WTC11 (cell line): ENCODE measurements at regions not wholly inside any gene's neighbourhood (a gene's known extent, or its start where the extent isn't known, plus 50 kb on each side); places are given as distances from the start of the nearest gene placed in this dataset.

Source experiments
- ATAC-seq: fragments of 200-7000 bp; cut with Tn5 transposase; 2 replicates; pipeline ENCODE4 v1.10.0; 2021; ENCODE audit warnings: mild to moderate bottlenecking, moderate library complexity
- CTCF ChIA-PET: fragments of 300-600 bp; sonication (Branson Sonifier 250); formaldehyde crosslinking; loops from one replicate; lab custom pipeline; 2021; ENCODE audit warnings: antibody characterized with exemption; lab: Charles Lee
- POLR2A ChIA-PET: fragments of 350-600 bp; sonication (Branson Sonifier 250); formaldehyde crosslinking; loops from one replicate; lab custom pipeline; 2021; ENCODE audit warnings: antibody characterized with exemption; lab: Charles Lee
- DNase-seq: peaks from one replicate; pipeline ENCODE4 v3.0.0; 2021; ENCODE audit warnings: low spot score
- H3K27ac Mint-ChIP-seq: 2 replicates; pipeline ENCODE4 v1.8.0; 2021; ENCODE audit warnings: mixed read lengths
- H3K27me3 Mint-ChIP-seq: 2 replicates; pipeline ENCODE4 v1.8.0; 2021; ENCODE audit warnings: low read depth, mild to moderate bottlenecking, moderate library complexity, mixed read lengths
- H3K36me3 Mint-ChIP-seq: 2 replicates; pipeline ENCODE4 v1.8.0; 2021; ENCODE audit warnings: mixed read lengths
- H3K4me1 Mint-ChIP-seq: 2 replicates; pipeline ENCODE4 v1.8.0; 2022; ENCODE audit warnings: mixed read lengths
- H3K4me3 Mint-ChIP-seq: 2 replicates; pipeline ENCODE4 v1.8.0; 2021; ENCODE audit warnings: mild to moderate bottlenecking, moderate library complexity, mixed read lengths
- H3K9me3 Mint-ChIP-seq: 2 replicates; pipeline ENCODE4 v1.8.0; 2021; ENCODE audit warnings: mixed read lengths
- CREB1 ChIP-seq: sonication (generic); formaldehyde crosslinking; IDR thresholded peaks from 2 replicates; pipeline ENCODE4 v1.8.0; 2023; ENCODE audit warnings: mild to moderate bottlenecking, missing genetic modification reagents
- FOXK1 ChIP-seq: sonication (generic); formaldehyde crosslinking; IDR thresholded peaks from 2 replicates; pipeline ENCODE4 v1.8.0; 2022; ENCODE audit warnings: mild to moderate bottlenecking, moderate library complexity, missing genetic modification reagents
- FOXP1 ChIP-seq: sonication (generic); formaldehyde crosslinking; IDR thresholded peaks from 2 replicates; pipeline ENCODE4 v1.8.0; 2022; ENCODE audit warnings: missing genetic modification reagents, mild to moderate bottlenecking, moderate library complexity, borderline replicate concordance
- GTF2I ChIP-seq: fragments of 250-450 bp; sonication (Bioruptor Pico); conservative IDR thresholded peaks from 2 replicates; pipeline ENCODE4 v1.4.0; 2021; ENCODE audit warnings: mild to moderate bottlenecking
- HMGA2 ChIP-seq: fragments of 250-450 bp; sonication (Bioruptor Pico); IDR thresholded peaks from 2 replicates; pipeline ENCODE4 v1.4.0; 2021; ENCODE audit warnings: mild to moderate bottlenecking, moderate library complexity
- JAZF1 ChIP-seq: fragments of 250-450 bp; sonication (Bioruptor Pico); IDR thresholded peaks from 2 replicates; pipeline ENCODE4 v1.9.0; 2021; ENCODE audit warnings: moderate library complexity, mild to moderate bottlenecking, inconsistent platforms
- MYBL2 ChIP-seq: sonication (generic); formaldehyde crosslinking; IDR thresholded peaks from 2 replicates; pipeline ENCODE4 v1.8.1; 2023; ENCODE audit warnings: mild to moderate bottlenecking, moderate library complexity, missing genetic modification reagents
- NR2C2 ChIP-seq: sonication (generic); formaldehyde crosslinking; IDR thresholded peaks from 2 replicates; pipeline ENCODE4 v1.8.0; 2022; ENCODE audit warnings: mild to moderate bottlenecking, missing genetic modification reagents
- PREB ChIP-seq: sonication (generic); formaldehyde crosslinking; IDR thresholded peaks from 2 replicates; pipeline ENCODE4 v1.8.1; 2022; ENCODE audit warnings: mild to moderate bottlenecking, missing genetic modification reagents, moderate library complexity, borderline replicate concordance
- RORB ChIP-seq: fragments of 250-450 bp; sonication (Bioruptor Pico); IDR thresholded peaks from 2 replicates; pipeline ENCODE4 v1.9.0; 2021; ENCODE audit warnings: mild to moderate bottlenecking
- SP1 ChIP-seq: sonication (generic); formaldehyde crosslinking; conservative IDR thresholded peaks from 2 replicates; pipeline ENCODE4 v1.8.1; 2022; ENCODE audit warnings: missing genetic modification reagents
- TEAD4 ChIP-seq: sonication (generic); formaldehyde crosslinking; IDR thresholded peaks from 2 replicates; pipeline ENCODE4 v1.8.0; 2022; ENCODE audit warnings: mild to moderate bottlenecking, missing genetic modification reagents
- TP53 ChIP-seq: sonication (generic); formaldehyde crosslinking; IDR thresholded peaks from 2 replicates; pipeline ENCODE4 v1.8.1; 2023; ENCODE audit warnings: mild to moderate bottlenecking, missing genetic modification reagents
- ZNF423 ChIP-seq: fragments of 250-450 bp; sonication (Bioruptor Pico); IDR thresholded peaks from 2 replicates; pipeline ENCODE4 v2.1.2; 2022; ENCODE audit warnings: mild to moderate bottlenecking, moderate library complexity
- ZNF532 ChIP-seq: fragments of 250-450 bp; sonication (Bioruptor Pico); IDR thresholded peaks from 2 replicates; pipeline ENCODE4 v1.9.0; 2021; ENCODE audit warnings: mild to moderate bottlenecking, borderline replicate concordance
- ZNF671 ChIP-seq: fragments of 250-450 bp; sonication (Bioruptor Pico); IDR thresholded peaks from 2 replicates; pipeline ENCODE4 v1.8.0; 2021; ENCODE audit warnings: mild to moderate bottlenecking
- TF ChIP-seq, protein P1 (sequence below): sonication (generic); formaldehyde crosslinking; IDR thresholded peaks from 2 replicates; pipeline ENCODE4 v1.8.0; 2022; ENCODE audit warnings: mild to moderate bottlenecking, missing genetic modification reagents
- TF ChIP-seq, protein P2 (sequence below): fragments of 250-450 bp; sonication (Bioruptor Pico); IDR thresholded peaks from 2 replicates; pipeline ENCODE4 v1.9.0; 2021; ENCODE audit warnings: mild to moderate bottlenecking
- TF ChIP-seq, protein P3 (sequence below): sonication (generic); formaldehyde crosslinking; IDR thresholded peaks from 2 replicates; pipeline ENCODE4 v1.8.0; 2022; ENCODE audit warnings: mild to moderate bottlenecking, missing genetic modification reagents
- TF ChIP-seq, protein P4 (sequence below): sonication (generic); formaldehyde crosslinking; IDR thresholded peaks from 2 replicates; pipeline ENCODE4 v1.8.1; 2023; ENCODE audit warnings: mild to moderate bottlenecking, missing genetic modification reagents, moderate library complexity
- TF ChIP-seq, protein P5 (sequence below): sonication (generic); formaldehyde crosslinking; IDR thresholded peaks from 2 replicates; pipeline ENCODE4 v1.8.0; 2023; ENCODE audit warnings: mild to moderate bottlenecking, missing genetic modification reagents
- TF ChIP-seq, protein P6 (sequence below): fragments of 250-450 bp; sonication (Bioruptor Pico); IDR thresholded peaks from 2 replicates; pipeline ENCODE4 v2.1.2; 2022; ENCODE audit warnings: mild to moderate bottlenecking, moderate library complexity

DNA sequence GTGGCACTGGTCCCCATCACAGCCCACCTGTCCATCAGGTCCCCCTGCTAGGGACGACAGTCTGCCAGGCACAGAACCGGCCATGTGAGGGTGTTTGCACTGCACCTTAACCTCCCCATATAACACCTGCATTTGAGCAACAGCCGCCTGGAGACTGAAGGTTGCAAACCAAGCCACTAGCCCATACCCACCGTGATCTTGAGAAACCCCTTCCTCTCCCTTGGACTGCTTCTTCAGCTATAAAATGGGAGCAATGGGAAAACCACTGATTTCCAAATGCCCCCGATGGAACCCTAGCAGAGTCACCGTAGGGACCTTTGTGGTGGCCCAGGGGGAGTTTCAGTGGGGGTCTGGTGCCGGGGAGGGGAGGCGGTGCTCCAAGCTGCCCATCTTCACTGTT lies 120.1 kb downstream of the NPTX2 start:
- ChIA-PET POLR2A (no interaction called here), CTCF (interaction anchor here (0.6 to 3.5 kb wide), 2 partner anchors 8 to 32 kb away, joined by 3 to 16 read pairs; no protein-coding TSS in a partner anchor)
- no peak overlapping the region for H3K4me3 Mint-ChIP-seq
- H3K9me3 Mint-ChIP-seq, result peaks cover 8% of the 10 kb centered on the region
- H3K27me3 Mint-ChIP-seq, result no peaks in the 10 kb centered on the region
- no peak for ATAC-seq
- H3K27ac Mint-ChIP-seq, result no peak overlapping the region
- TF ChIP-seq, protein P1, sequence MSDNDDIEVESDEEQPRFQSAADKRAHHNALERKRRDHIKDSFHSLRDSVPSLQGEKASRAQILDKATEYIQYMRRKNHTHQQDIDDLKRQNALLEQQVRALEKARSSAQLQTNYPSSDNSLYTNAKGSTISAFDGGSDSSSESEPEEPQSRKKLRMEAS (CRISPR knock-in tag), result no peak
- TF ChIP-seq ZNF423 (CRISPR knock-in tag) (no peak), FOXP1 (CRISPR knock-in tag) (no peak), MYBL2 (CRISPR knock-in tag) (no peak), JAZF1 (CRISPR knock-in tag) (no peak), FOXK1 (CRISPR knock-in tag) (no peak), SP1 (CRISPR knock-in tag) (no peak), PREB (no peak), ZNF671 (CRISPR knock-in tag) (no peak), HMGA2 (CRISPR knock-in tag) (no peak), CREB1 (CRISPR knock-in tag) (no peak)
- TF ChIP-seq, protein P2, sequence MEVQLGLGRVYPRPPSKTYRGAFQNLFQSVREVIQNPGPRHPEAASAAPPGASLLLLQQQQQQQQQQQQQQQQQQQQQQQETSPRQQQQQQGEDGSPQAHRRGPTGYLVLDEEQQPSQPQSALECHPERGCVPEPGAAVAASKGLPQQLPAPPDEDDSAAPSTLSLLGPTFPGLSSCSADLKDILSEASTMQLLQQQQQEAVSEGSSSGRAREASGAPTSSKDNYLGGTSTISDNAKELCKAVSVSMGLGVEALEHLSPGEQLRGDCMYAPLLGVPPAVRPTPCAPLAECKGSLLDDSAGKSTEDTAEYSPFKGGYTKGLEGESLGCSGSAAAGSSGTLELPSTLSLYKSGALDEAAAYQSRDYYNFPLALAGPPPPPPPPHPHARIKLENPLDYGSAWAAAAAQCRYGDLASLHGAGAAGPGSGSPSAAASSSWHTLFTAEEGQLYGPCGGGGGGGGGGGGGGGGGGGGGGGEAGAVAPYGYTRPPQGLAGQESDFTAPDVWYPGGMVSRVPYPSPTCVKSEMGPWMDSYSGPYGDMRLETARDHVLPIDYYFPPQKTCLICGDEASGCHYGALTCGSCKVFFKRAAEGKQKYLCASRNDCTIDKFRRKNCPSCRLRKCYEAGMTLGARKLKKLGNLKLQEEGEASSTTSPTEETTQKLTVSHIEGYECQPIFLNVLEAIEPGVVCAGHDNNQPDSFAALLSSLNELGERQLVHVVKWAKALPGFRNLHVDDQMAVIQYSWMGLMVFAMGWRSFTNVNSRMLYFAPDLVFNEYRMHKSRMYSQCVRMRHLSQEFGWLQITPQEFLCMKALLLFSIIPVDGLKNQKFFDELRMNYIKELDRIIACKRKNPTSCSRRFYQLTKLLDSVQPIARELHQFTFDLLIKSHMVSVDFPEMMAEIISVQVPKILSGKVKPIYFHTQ, result no peak
- TF ChIP-seq, protein P3, sequence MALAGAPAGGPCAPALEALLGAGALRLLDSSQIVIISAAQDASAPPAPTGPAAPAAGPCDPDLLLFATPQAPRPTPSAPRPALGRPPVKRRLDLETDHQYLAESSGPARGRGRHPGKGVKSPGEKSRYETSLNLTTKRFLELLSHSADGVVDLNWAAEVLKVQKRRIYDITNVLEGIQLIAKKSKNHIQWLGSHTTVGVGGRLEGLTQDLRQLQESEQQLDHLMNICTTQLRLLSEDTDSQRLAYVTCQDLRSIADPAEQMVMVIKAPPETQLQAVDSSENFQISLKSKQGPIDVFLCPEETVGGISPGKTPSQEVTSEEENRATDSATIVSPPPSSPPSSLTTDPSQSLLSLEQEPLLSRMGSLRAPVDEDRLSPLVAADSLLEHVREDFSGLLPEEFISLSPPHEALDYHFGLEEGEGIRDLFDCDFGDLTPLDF (CRISPR knock-in tag), result no peak
- TF ChIP-seq, protein P4, sequence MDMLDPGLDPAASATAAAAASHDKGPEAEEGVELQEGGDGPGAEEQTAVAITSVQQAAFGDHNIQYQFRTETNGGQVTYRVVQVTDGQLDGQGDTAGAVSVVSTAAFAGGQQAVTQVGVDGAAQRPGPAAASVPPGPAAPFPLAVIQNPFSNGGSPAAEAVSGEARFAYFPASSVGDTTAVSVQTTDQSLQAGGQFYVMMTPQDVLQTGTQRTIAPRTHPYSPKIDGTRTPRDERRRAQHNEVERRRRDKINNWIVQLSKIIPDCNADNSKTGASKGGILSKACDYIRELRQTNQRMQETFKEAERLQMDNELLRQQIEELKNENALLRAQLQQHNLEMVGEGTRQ (CRISPR knock-in tag), result no peak
- TF ChIP-seq, protein P5, sequence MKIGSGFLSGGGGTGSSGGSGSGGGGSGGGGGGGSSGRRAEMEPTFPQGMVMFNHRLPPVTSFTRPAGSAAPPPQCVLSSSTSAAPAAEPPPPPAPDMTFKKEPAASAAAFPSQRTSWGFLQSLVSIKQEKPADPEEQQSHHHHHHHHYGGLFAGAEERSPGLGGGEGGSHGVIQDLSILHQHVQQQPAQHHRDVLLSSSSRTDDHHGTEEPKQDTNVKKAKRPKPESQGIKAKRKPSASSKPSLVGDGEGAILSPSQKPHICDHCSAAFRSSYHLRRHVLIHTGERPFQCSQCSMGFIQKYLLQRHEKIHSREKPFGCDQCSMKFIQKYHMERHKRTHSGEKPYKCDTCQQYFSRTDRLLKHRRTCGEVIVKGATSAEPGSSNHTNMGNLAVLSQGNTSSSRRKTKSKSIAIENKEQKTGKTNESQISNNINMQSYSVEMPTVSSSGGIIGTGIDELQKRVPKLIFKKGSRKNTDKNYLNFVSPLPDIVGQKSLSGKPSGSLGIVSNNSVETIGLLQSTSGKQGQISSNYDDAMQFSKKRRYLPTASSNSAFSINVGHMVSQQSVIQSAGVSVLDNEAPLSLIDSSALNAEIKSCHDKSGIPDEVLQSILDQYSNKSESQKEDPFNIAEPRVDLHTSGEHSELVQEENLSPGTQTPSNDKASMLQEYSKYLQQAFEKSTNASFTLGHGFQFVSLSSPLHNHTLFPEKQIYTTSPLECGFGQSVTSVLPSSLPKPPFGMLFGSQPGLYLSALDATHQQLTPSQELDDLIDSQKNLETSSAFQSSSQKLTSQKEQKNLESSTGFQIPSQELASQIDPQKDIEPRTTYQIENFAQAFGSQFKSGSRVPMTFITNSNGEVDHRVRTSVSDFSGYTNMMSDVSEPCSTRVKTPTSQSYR (CRISPR knock-in tag), result no peak
- DNase-seq, result no peak
- peaks cover 5% of the 10 kb centered on the region for H3K36me3 Mint-ChIP-seq
- H3K4me1 Mint-ChIP-seq, result no peaks in the 10 kb centered on the region

- Mint-ChIP-seq H3K36me3 (no peaks in the 10 kb centered on the region), H3K4me3 (no peak overlapping the region), H3K27me3 (no peaks in the 10 kb centered on the region), H3K9me3 (peaks cover 4% of the 10 kb centered on the region; the same call in 1 of the 2 replicates), H3K4me1 (no peaks in the 10 kb centered on the region), H3K27ac (no peak overlapping the region)
- CTCF ChIA-PET, result interaction anchor here (2.0 kb wide), 1 partner anchor 91 kb away, joined by 9 read pairs; no protein-coding TSS in a partner anchor
- no peak for DNase-seq
- POLR2A ChIA-PET, result interaction anchor here (0.7 kb wide), 1 partner anchor 293 kb away, joined by 3 read pairs; no protein-coding TSS in a partner anchor
- no peak for ATAC-seq
- TF ChIP-seq RORB (CRISPR knock-in tag) (no peak), FOXK1 (CRISPR knock-in tag) (no peak), TP53 (CRISPR knock-in tag) (no peak), ZNF671 (CRISPR knock-in tag) (no peak), TEAD4 (no peak), NR2C2 (CRISPR knock-in tag) (no peak), GTF2I (CRISPR knock-in tag) (no peak), ZNF532 (CRISPR knock-in tag) (no peak)
- TF ChIP-seq, protein P6, sequence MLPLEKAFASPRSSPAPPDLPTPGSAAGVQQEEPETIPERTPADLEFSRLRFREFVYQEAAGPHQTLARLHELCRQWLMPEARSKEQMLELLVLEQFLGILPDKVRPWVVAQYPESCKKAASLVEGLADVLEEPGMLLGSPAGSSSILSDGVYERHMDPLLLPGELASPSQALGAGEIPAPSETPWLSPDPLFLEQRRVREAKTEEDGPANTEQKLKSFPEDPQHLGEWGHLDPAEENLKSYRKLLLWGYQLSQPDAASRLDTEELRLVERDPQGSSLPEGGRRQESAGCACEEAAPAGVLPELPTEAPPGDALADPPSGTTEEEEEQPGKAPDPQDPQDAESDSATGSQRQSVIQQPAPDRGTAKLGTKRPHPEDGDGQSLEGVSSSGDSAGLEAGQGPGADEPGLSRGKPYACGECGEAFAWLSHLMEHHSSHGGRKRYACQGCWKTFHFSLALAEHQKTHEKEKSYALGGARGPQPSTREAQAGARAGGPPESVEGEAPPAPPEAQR (CRISPR knock-in tag), result no peak
These were observed 123.6 kb downstream of the NPTX2 start for GRCh38 chr7:98740643-98741042.
